ENCODE measurements at regions not wholly inside any gene's neighbourhood (a gene's known extent, or its start where the extent isn't known, plus 50 kb on each side); places are given as distances from the start of the nearest gene placed in this dataset.

- TF ChIP-seq, protein P1, sequence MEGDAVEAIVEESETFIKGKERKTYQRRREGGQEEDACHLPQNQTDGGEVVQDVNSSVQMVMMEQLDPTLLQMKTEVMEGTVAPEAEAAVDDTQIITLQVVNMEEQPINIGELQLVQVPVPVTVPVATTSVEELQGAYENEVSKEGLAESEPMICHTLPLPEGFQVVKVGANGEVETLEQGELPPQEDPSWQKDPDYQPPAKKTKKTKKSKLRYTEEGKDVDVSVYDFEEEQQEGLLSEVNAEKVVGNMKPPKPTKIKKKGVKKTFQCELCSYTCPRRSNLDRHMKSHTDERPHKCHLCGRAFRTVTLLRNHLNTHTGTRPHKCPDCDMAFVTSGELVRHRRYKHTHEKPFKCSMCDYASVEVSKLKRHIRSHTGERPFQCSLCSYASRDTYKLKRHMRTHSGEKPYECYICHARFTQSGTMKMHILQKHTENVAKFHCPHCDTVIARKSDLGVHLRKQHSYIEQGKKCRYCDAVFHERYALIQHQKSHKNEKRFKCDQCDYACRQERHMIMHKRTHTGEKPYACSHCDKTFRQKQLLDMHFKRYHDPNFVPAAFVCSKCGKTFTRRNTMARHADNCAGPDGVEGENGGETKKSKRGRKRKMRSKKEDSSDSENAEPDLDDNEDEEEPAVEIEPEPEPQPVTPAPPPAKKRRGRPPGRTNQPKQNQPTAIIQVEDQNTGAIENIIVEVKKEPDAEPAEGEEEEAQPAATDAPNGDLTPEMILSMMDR (IDR thresholded peaks at IDR 0.05) = no peak
- TF ChIP-seq POLR2A (IDR thresholded peaks at IDR 0.05) = no peak
These were observed 79.2 kb upstream of the COL8A1 start for GRCh38 chr3:99559196-99559595.

Data from esophagus squamous epithelium (tissue), 4 donors.